ENCODE measurements at regions not wholly inside any gene's neighbourhood (a gene's known extent, or its start where the extent isn't known, plus 50 kb on each side); places are given as distances from the start of the nearest gene placed in this dataset.

DNA sequence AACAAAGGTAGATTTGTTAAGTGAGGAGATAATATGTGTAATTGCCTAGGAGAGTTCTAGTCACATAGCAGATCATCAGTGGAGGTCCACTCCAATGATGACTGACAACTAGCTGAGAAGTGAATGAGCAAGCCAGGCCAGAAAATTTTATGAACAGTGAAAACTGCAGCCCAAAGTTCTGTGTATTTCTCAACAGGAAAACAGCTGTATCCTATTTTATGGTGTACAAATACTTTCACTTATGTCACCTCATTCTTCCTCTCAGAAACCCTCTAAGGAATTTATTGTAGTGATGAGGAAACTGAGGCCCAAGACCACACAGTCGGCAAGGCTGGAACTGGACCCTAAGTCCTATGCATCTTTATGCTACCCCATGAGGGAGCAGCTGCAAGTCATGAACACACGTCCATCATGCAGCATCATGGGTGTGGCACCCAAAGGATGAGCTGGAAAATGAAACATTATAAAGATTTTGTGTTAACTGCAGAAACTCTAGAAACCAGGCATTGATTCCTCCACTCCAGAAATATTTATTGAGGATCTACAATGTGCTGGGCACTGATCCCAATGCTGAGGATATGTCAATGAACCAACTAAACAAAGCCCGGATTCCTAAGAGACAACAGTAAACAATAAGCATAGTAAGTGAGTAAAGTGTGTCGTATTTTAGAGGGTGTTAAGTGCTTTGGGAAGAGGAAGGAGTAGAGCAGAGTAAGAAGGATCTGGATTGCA is 99.5 kb upstream of the DUSP10 start:
- Mint-ChIP-seq H3K9me3 (no peaks in the 10 kb centered on the region), H3K36me3 (no peaks in the 10 kb centered on the region), H3K4me1 (peaks cover 27 to 45% (median 41%) of the 10 kb centered on the region in 3 donors), H3K27ac (peak overlapping the region in 3 of 6 donors; percentile 38 to 80 (median 69)), H3K4me3 (no peak overlapping the region), H3K27me3 (no peaks in the 10 kb centered on the region)
- DNase-seq = no peak
- ATAC-seq (ENCODE audit: low read depth in 2 of 2) = no peak

- no peak overlapping the region for H3K4me3 Mint-ChIP-seq
- peak; percentile 7 for DNase-seq
- no peaks in the 10 kb centered on the region for H3K36me3 Mint-ChIP-seq
- H3K27me3 Mint-ChIP-seq = no peaks in the 10 kb centered on the region
- peak; percentile 45 to 58 for ATAC-seq (ENCODE audit: low read depth in 2 of 2)
- no peaks in the 10 kb centered on the region for H3K9me3 Mint-ChIP-seq
- peaks cover 27 to 45% (median 41%) of the 10 kb centered on the region in 3 donors for H3K4me1 Mint-ChIP-seq
- H3K27ac Mint-ChIP-seq = peak overlapping the region in 5 of 6 donors; percentile 1 to 80 (median 38)
Observed at GRCh38 chr1:221840511-221841243, 98.8 kb upstream of the DUSP10 start.

DNA sequence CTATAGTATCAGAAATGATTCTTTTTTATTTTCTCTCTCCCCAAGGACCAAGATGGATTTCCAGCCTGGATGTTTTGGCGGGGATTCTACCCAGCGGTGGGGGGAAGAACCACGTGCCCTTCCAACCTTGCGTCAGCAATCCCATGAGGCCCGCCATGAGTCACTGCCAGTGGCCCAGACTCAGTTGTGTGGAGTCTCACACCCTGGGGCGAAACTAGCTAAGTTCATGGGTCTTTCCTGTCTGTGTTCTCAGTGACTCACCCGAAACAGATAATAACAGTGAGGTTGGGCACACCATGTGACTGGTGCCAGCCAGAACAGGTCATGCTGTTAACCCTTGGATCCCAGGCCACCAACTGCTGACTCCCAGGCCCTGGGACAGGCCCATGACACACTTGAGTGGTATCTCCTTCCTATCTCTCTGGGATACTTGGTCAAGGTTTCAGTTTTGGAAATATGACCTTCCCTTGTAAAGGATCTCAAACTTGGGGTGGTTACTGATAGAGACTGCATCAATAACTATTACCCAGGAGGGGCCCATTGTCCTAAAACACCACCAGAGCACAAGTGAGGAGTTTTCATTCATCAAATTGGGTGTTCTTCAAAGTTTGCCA is 98.0 kb upstream of the DUSP10 start:
- H3K4me3 Mint-ChIP-seq = peak overlapping the region in 3 of 8 donors; percentile 3 to 81 (median 35)
- H3K27me3 Mint-ChIP-seq = no peaks in the 10 kb centered on the region
- DNase-seq (peak; percentile 11), ATAC-seq (ENCODE audit: low read depth in 2 of 2) (peak; percentile 40 to 62)
- no peaks in the 10 kb centered on the region for H3K9me3 Mint-ChIP-seq
- no peaks in the 10 kb centered on the region for H3K36me3 Mint-ChIP-seq
- peak overlapping the region; percentile 15 to 69 (median 48) for H3K27ac Mint-ChIP-seq
- H3K4me1 Mint-ChIP-seq = peaks cover 27 to 45% (median 41%) of the 10 kb centered on the region in 3 donors

DNA sequence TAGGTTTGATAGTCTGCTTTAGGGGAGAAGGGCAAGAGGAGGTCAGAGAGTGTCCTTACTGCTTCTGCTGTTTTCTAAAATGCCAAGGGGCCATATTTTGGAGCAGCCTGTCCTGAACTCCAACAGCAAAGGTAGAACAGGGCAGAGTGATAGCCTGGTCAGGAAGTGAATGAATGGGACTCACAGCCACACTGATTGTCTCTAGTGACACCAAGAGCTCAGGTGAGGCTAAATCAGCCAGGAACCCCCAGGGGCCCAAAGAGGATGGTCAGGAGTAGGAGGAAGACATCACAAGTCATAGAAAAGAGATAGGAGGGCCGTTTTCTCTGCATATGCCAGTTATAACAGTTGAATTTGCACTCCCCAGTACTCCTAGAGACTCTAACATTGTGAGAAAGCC is 97.4 kb upstream of the DUSP10 start:
- Mint-ChIP-seq H3K9me3 (no peaks in the 10 kb centered on the region), H3K36me3 (no peaks in the 10 kb centered on the region)
- ATAC-seq (ENCODE audit: low read depth in 2 of 2) = no peak

DNA sequence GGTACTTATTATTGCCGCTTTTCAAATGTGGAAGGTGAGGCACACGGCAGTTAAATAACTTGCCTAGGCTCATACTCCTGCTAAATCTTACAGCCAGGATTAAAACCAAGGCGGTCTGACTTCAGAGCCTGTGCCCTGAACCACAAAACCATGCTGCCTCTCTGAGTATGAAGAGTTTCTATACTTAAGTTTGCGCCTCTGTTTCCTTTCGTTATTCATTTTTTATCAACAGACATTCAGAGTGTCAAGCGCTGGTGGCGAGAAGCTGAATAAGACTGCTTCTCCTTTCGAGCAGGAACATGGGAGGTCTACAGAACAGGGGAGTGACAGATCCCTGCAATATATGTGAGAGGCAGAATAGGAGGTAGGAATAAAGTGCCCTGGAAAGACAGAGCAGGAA is 96.0 kb upstream of the DUSP10 start:
- peak overlapping the region in 7 of 8 donors; percentile 2 to 75 (median 42) for H3K4me3 Mint-ChIP-seq
- H3K4me1 Mint-ChIP-seq = peaks cover 27 to 45% (median 41%) of the 10 kb centered on the region in 3 donors
- ATAC-seq (ENCODE audit: low read depth in 2 of 2) (peak; percentile 66 to 73), DNase-seq (peak; percentile 39)
- H3K9me3 Mint-ChIP-seq = no peaks in the 10 kb centered on the region
- peak overlapping the region in 4 of 6 donors; percentile 52 to 76 (median 62) for H3K27ac Mint-ChIP-seq
- no peaks in the 10 kb centered on the region for H3K36me3 Mint-ChIP-seq
- no peaks in the 10 kb centered on the region for H3K27me3 Mint-ChIP-seq

More for the DNA sequence above, 97.4 kb upstream of the DUSP10 start:
- H3K4me3 Mint-ChIP-seq = peak overlapping the region in 1 of 8 donors; percentile 81
- no peak for DNase-seq
- peaks cover 27 to 45% (median 41%) of the 10 kb centered on the region in 3 donors for H3K4me1 Mint-ChIP-seq
- H3K27ac Mint-ChIP-seq = peak overlapping the region in 4 of 6 donors; percentile 7 to 69 (median 56)
- H3K27me3 Mint-ChIP-seq = no peaks in the 10 kb centered on the region

DNA sequence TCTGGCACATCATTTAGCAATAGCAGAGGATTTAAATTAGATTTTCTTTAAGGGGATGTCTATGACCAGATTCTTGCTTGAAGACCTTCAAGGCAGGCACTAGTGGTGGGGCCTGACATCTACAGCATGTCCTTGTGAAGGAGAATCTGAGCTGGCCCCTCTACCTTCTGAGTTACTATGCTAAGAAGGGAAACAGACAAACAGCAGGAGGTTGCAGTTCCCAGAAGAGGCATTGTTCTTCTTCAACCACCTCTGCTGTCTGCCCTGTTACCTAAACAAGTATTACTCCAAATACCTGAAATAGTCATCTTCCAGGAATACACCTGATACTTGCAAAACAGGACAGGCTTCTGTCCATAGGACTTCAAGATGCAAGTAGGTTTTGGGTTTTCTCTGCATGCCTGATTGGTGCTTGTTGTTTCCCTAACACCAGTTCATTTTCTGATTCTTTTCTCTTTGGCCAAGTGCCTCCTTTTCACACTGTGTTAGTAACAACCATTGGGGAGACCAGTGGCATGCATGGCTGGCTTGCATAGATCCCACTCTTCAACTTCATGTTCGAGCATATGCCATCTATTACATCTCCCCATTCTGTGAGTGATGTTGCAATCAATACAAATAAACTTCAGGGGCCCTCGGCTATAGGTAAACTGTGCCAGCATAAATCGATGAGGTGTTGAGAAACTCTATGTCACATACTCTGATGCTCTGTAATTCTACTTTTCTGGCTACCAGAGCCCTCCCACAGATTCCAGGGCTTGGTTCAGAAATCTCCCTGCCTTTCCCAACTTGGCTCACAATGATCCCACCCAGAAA is 93.0 kb upstream of the DUSP10 start:
- Mint-ChIP-seq H3K36me3 (no peaks in the 10 kb centered on the region), H3K4me1 (peaks cover 22 to 32% (median 27%) of the 10 kb centered on the region in 3 donors), H3K4me3 (no peak overlapping the region), H3K27ac (no peak overlapping the region), H3K27me3 (no peaks in the 10 kb centered on the region), H3K9me3 (peaks cover 0 to 3% (median 0%) of the 10 kb centered on the region in 7 donors)
- DNase-seq = no peak
- ATAC-seq (ENCODE audit: low read depth in 2 of 2) = no peak

- H3K36me3 Mint-ChIP-seq = no peaks in the 10 kb centered on the region
- no peaks in the 10 kb centered on the region for H3K27me3 Mint-ChIP-seq
- H3K4me1 Mint-ChIP-seq = peaks cover 10 to 23% (median 21%) of the 10 kb centered on the region in 3 donors
- peaks cover 0 to 6% (median 0%) of the 10 kb centered on the region in 7 donors for H3K9me3 Mint-ChIP-seq
- peak overlapping the region in 1 of 6 donors; percentile 40 for H3K27ac Mint-ChIP-seq
- H3K4me3 Mint-ChIP-seq = no peak overlapping the region
- no peak for DNase-seq
- no peak for ATAC-seq (ENCODE audit: low read depth in 2 of 2)
Observed at GRCh38 chr1:221832617-221833016, 90.7 kb upstream of the DUSP10 start.

DNA sequence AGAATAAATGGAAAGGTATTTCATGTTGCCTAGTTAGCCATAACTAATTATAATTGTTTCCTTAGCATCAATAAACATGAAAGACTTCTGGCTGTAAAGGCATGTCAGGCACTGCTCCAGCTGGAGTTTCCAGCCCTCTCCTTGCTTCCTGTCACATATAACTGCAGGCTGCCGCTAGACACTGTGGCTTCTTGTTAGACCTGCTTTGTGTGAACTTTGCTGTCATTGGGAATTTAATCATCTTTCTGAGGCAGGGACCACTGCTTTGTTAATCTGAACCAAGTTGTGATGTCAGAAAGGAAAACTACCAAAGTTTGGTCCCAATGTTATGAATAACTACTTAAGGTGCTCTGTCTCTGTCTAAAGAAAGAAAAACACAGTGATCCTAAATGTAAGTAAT is 90.3 kb upstream of the DUSP10 start:
- no peak for DNase-seq
- Mint-ChIP-seq H3K27ac (no peak overlapping the region), H3K4me1 (peaks cover 12 to 24% (median 21%) of the 10 kb centered on the region in 3 donors), H3K9me3 (peaks cover 0 to 6% (median 0%) of the 10 kb centered on the region in 7 donors), H3K36me3 (no peaks in the 10 kb centered on the region), H3K4me3 (no peak overlapping the region), H3K27me3 (no peaks in the 10 kb centered on the region)
- ATAC-seq (ENCODE audit: low read depth in 2 of 2) = no peak

DNA sequence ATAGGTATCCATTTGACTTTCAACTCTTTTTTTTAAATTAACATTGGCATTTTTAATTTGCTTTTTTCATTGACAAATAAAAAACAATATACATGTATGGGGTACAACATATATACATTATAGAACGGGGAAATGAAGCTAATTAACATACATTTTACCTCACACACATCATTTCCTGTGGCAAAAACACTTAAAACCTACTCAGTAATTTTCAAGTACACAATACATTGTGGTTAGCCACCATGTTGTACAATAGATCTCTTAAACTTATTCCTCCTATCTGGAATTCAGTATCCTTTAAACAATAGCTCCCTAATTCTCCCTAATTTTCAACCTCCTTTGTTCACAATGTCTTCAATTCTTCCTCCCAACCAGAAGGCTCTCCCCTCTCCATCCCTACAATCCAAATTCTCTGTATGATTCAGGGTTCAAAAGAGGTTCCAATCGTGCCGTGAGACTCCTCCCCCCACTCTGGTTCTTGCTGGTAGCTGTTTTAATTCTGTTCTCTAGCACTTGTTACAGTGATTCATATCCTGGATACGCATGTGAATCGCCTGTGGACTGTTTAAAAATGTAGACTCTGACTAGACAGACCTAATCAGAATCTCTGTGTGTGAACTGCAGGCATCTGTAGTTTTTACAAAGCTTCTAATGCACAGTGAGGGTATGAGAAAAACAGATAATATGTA is 87.6 kb upstream of the DUSP10 start:
- H3K27ac Mint-ChIP-seq = peak overlapping the region in 3 of 6 donors; percentile 4 to 12 (median 7)
- H3K4me1 Mint-ChIP-seq = peaks cover 25 to 47% (median 40%) of the 10 kb centered on the region in 3 donors
- no peaks in the 10 kb centered on the region for H3K36me3 Mint-ChIP-seq
- DNase-seq = no peak
- no peak for ATAC-seq (ENCODE audit: low read depth in 2 of 2)
- no peak overlapping the region for H3K4me3 Mint-ChIP-seq
- H3K9me3 Mint-ChIP-seq = peaks cover 0 to 6% (median 0%) of the 10 kb centered on the region in 7 donors
- no peaks in the 10 kb centered on the region for H3K27me3 Mint-ChIP-seq

- H3K4me1 Mint-ChIP-seq = peaks cover 28 to 59% (median 47%) of the 10 kb centered on the region in 3 donors
- DNase-seq (no peak), ATAC-seq (ENCODE audit: low read depth in 2 of 2) (no peak)
- peak overlapping the region in 1 of 8 donors; percentile 51 for H3K4me3 Mint-ChIP-seq
- peaks cover 0 to 6% (median 0%) of the 10 kb centered on the region in 7 donors for H3K9me3 Mint-ChIP-seq
- H3K27ac Mint-ChIP-seq = peak overlapping the region in 1 of 6 donors; percentile 13
- H3K36me3 Mint-ChIP-seq = no peaks in the 10 kb centered on the region
- H3K27me3 Mint-ChIP-seq = no peaks in the 10 kb centered on the region
Observed at GRCh38 chr1:221827307-221827642, 85.4 kb upstream of the DUSP10 start.

DNA sequence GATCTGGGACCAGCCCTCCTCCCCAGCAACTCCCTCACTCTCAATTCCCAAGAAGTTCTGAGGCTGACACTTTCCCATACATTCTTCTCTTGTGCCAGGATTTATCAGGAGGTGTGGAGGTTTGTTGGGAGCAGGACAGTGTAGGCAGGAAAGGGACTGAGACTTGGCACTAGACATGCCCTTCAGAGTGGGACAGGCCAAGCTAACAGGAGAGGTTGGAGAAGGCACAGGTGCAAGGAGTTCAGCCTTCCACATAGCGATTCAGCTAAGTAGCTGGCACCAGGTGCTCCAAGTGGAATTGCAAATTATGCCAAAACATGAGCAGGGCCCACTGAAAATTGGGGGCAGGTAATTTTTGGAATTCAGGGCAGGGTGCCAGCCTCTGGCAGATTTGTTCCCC is 83.0 kb upstream of the DUSP10 start:
- H3K27ac Mint-ChIP-seq = peak overlapping the region in 2 of 6 donors; percentile 49 to 84
- peaks cover 26 to 57% (median 41%) of the 10 kb centered on the region in 3 donors for H3K4me1 Mint-ChIP-seq

DNA sequence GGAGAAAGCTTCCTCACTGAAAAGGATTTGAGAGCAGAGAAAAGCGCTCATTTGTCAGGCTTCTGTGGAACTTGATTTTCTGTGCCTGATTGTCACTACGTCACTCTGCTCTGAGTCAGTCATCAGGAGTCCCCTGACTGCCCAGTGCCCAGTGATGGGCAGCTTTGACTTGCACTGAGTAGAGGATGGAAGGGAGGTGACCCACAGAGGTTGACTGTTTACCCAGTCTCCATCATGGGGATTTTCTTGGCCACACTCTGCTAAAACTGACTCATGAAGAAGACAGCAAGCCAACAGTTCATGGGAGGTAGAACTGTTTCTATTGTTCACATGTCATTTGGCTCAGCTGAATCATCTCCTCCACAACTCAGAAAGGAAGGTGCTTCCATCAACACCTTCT is 82.1 kb upstream of the DUSP10 start:
- H3K4me3 Mint-ChIP-seq = no peak overlapping the region
- H3K27ac Mint-ChIP-seq = no peak overlapping the region
- DNase-seq (no peak), ATAC-seq (ENCODE audit: low read depth in 2 of 2) (no peak)
- H3K27me3 Mint-ChIP-seq = no peaks in the 10 kb centered on the region
- H3K4me1 Mint-ChIP-seq = peaks cover 21 to 48% (median 34%) of the 10 kb centered on the region in 3 donors
- no peaks in the 10 kb centered on the region for H3K36me3 Mint-ChIP-seq
- H3K9me3 Mint-ChIP-seq = peaks cover 0 to 3% (median 0%) of the 10 kb centered on the region in 7 donors

More for the DNA sequence above, 83.0 kb upstream of the DUSP10 start:
- Mint-ChIP-seq H3K9me3 (peaks cover 0 to 3% (median 0%) of the 10 kb centered on the region in 7 donors), H3K36me3 (no peaks in the 10 kb centered on the region), H3K27me3 (no peaks in the 10 kb centered on the region), H3K4me3 (peak overlapping the region in 1 of 8 donors; percentile 61)
- DNase-seq = no peak
- no peak for ATAC-seq (ENCODE audit: low read depth in 2 of 2)
